ENCODE measurements at regions not wholly inside any gene's neighbourhood (a gene's known extent, or its start where the extent isn't known, plus 50 kb on each side); places are given as distances from the start of the nearest gene placed in this dataset.

DNA sequence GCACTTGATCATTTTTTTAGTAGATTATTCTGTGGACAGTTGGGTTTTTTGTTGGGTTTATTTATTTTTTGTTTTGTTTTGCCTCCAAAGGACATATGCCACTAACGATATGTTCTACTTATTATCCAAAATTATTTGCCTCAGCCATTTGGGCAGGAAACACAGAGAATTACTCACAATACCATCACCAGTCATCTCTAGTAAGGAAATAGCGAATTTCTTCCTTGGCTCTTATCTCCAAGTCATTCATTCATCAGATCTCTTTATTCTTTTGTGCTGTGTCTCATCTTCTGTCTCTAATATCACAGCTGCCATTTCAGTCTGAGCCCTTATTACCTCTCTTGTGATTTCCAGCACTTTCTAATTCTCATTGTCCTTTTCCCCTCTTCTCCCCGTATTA, 130.4 kb upstream of the SMLR1 start:
- TF ChIP-seq, protein P1, sequence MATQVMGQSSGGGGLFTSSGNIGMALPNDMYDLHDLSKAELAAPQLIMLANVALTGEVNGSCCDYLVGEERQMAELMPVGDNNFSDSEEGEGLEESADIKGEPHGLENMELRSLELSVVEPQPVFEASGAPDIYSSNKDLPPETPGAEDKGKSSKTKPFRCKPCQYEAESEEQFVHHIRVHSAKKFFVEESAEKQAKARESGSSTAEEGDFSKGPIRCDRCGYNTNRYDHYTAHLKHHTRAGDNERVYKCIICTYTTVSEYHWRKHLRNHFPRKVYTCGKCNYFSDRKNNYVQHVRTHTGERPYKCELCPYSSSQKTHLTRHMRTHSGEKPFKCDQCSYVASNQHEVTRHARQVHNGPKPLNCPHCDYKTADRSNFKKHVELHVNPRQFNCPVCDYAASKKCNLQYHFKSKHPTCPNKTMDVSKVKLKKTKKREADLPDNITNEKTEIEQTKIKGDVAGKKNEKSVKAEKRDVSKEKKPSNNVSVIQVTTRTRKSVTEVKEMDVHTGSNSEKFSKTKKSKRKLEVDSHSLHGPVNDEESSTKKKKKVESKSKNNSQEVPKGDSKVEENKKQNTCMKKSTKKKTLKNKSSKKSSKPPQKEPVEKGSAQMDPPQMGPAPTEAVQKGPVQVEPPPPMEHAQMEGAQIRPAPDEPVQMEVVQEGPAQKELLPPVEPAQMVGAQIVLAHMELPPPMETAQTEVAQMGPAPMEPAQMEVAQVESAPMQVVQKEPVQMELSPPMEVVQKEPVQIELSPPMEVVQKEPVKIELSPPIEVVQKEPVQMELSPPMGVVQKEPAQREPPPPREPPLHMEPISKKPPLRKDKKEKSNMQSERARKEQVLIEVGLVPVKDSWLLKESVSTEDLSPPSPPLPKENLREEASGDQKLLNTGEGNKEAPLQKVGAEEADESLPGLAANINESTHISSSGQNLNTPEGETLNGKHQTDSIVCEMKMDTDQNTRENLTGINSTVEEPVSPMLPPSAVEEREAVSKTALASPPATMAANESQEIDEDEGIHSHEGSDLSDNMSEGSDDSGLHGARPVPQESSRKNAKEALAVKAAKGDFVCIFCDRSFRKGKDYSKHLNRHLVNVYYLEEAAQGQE (IDR thresholded peaks at IDR 0.05; ENCODE audit: insufficient read depth in 1 of 2, low read depth in 2 of 2, low read length in 2 of 2): no peak
- TF ChIP-seq SIN3A (IDR thresholded peaks at IDR 0.05; ENCODE audit: borderline replicate concordance, insufficient read depth, low read length) (no peak), TAF1 (IDR thresholded peaks at IDR 0.05; ENCODE audit: borderline replicate concordance, insufficient read depth, low read length) (no peak), FOXP2 (optimal IDR thresholded peaks at IDR 0.05; ENCODE audit: borderline replicate concordance, extremely low read depth, extremely low read length, insufficient read depth) (no peak), POLR2AphosphoS5 (IDR thresholded peaks at IDR 0.05; ENCODE audit: low read depth, low read length) (no peak)

DNA sequence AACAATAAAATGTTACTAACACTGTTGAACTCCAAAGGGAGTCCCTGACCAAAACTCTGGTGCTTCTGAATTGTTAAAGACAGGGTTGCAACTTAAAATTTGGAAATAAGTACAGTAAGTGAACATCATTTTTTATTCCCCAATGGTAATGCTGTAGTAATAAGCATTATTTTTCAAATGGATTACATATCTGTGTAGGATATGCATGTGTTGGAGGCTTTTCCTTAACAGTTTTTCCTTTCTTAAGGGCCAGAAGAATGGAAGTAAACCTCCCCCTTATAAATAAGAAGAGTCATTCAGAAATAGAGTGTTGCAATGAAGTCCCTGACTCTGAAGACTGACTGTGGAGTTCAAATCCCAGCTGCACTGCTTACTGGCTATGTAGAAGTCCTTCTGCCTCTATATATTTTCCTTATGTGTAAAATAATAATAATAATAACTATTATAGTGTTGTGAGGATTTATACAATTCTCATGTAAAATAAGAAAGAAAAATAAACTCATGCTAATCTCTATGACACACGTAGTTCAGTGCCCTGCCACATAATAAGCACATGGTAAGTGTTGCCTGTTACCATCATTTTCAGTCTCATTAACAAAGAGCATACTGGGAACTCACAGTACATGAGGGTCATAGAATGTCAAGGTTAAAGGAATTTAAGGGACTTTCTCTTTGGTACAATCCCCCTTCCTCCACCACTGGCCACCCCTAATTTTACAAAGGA, 129.8 kb upstream of the SMLR1 start:
- TF ChIP-seq, protein P1 (IDR thresholded peaks at IDR 0.05; ENCODE audit: insufficient read depth in 1 of 2, low read depth in 2 of 2, low read length in 2 of 2): no peak
- TF ChIP-seq SIN3A (IDR thresholded peaks at IDR 0.05; ENCODE audit: borderline replicate concordance, insufficient read depth, low read length) (no peak), POLR2AphosphoS5 (IDR thresholded peaks at IDR 0.05; ENCODE audit: low read depth, low read length) (no peak), FOXP2 (optimal IDR thresholded peaks at IDR 0.05; ENCODE audit: borderline replicate concordance, extremely low read depth, extremely low read length, insufficient read depth) (no peak), TAF1 (IDR thresholded peaks at IDR 0.05; ENCODE audit: borderline replicate concordance, insufficient read depth, low read length) (no peak)

DNA sequence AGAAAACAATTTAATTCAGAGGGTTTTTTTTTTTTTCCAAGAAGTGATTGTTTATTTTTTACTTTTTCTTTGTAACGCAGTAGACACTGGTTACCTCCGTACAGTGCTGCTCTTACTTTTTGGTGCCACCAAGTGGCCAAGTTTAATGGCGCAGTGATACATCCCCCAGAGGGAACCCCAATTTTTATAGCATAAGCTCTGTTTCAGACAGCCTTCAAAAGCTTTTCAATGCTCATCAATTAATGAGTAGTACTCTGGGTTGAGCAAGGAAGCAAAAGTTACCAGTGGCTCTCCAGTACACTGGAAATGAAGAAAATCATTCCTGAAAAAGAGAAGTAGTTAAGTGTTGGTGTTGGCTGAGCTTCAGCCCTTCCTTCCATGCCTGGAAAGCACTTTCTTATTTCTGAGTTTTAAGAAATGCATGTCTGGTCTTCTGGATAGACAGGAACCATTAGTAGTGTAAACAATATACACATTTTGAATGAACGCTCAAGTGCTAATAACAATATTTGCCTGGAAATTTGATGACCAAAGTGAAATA, 129.1 kb upstream of the SMLR1 start:
- TF ChIP-seq SIN3A (IDR thresholded peaks at IDR 0.05; ENCODE audit: borderline replicate concordance, insufficient read depth, low read length): peak; percentile 32; the same call in 1 of the 2 replicates
- TF ChIP-seq, protein P1 (IDR thresholded peaks at IDR 0.05; ENCODE audit: insufficient read depth in 1 of 2, low read depth in 2 of 2, low read length in 2 of 2): no peak

DNA sequence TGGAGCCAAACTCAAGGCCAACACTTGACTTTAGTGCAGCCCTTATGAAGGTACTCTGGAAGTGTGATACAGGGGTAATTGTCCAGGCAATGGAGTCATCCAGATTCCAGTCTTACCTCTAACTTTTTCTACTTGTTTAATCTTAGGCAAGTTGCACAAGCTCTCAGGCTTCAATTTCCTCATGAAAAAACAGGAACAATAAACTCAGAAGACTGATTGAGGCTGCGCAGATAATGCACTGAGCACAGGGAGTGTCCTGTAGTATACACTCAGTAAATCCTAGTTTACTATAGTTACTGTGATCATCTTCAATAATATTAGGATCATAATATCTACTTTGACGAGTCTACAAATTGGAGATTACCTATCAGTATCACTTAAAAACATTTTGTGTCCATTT, 127.5 kb upstream of the SMLR1 start:
- TF ChIP-seq SIN3A (IDR thresholded peaks at IDR 0.05; ENCODE audit: borderline replicate concordance, insufficient read depth, low read length): no peak
- no peak for TF ChIP-seq TAF1 (IDR thresholded peaks at IDR 0.05; ENCODE audit: borderline replicate concordance, insufficient read depth, low read length)
- TF ChIP-seq, protein P1 (IDR thresholded peaks at IDR 0.05; ENCODE audit: insufficient read depth in 1 of 2, low read depth in 2 of 2, low read length in 2 of 2): no peak
- no peak for TF ChIP-seq FOXP2 (optimal IDR thresholded peaks at IDR 0.05; ENCODE audit: borderline replicate concordance, extremely low read depth, extremely low read length, insufficient read depth)
- TF ChIP-seq POLR2AphosphoS5 (IDR thresholded peaks at IDR 0.05; ENCODE audit: low read depth, low read length): no peak

Data from PFSK-1 (cell line).